ENCODE measurements at regions not wholly inside any gene's neighbourhood (a gene's known extent, or its start where the extent isn't known, plus 50 kb on each side); places are given as distances from the start of the nearest gene placed in this dataset.
"Not testable (repeated sequence)": the region's sequence is repeated elsewhere in the genome, so short reads cannot be mapped to it uniquely, and the experiment has no call there.

- no peak for DNase-seq (ENCODE audit: low read depth)
Observed at GRCh38 chr2:72078773-72079172, 68.9 kb downstream of the CYP26B1 start.

GRCh38 chr2:72077702-72078169 is 69.9 kb downstream of the CYP26B1 start:
- DNase-seq (ENCODE audit: low read depth): no peak

- DNase-seq (ENCODE audit: low read depth): not testable (repeated sequence)
Observed at GRCh38 chr2:72073373-72073772, 74.3 kb downstream of the CYP26B1 start.

GRCh38 chr2:72064197-72064596 is 83.5 kb downstream of the CYP26B1 start:
- DNase-seq (ENCODE audit: low read depth): not testable (repeated sequence)

- DNase-seq (ENCODE audit: low read depth): no peak
Observed at GRCh38 chr2:72062336-72062735, 85.3 kb downstream of the CYP26B1 start.

- no peak for DNase-seq (ENCODE audit: low read depth)
Observed at GRCh38 chr2:72057308-72057707, 90.4 kb downstream of the CYP26B1 start.

- no peak for DNase-seq (ENCODE audit: low read depth)
Observed at GRCh38 chr2:72051971-72052505, 95.6 kb downstream of the CYP26B1 start.

GRCh38 chr2:72051204-72051603 is 96.5 kb downstream of the CYP26B1 start:
- DNase-seq (ENCODE audit: low read depth): no peak

- DNase-seq (ENCODE audit: low read depth): no peak
Observed at GRCh38 chr2:72050734-72051133, 96.9 kb downstream of the CYP26B1 start.

- no peak for DNase-seq (ENCODE audit: low read depth)
Observed at GRCh38 chr2:72048881-72049477, 98.7 kb downstream of the CYP26B1 start.

- DNase-seq (ENCODE audit: low read depth): no peak
Observed at GRCh38 chr2:72043985-72044384, 103.7 kb downstream of the CYP26B1 start.

GRCh38 chr2:72041638-72042111 is 106.0 kb downstream of the CYP26B1 start:
- no peak for DNase-seq (ENCODE audit: low read depth)

GRCh38 chr2:72040629-72041571 is 106.8 kb downstream of the CYP26B1 start:
- DNase-seq (ENCODE audit: low read depth): no peak

GRCh38 chr2:72038524-72038923 is 109.1 kb downstream of the CYP26B1 start:
- no peak for DNase-seq (ENCODE audit: low read depth)

- DNase-seq (ENCODE audit: low read depth): no peak
Observed at GRCh38 chr2:72037261-72037666, 110.4 kb downstream of the CYP26B1 start.

GRCh38 chr2:72036595-72036994 is 111.1 kb downstream of the CYP26B1 start:
- no peak for DNase-seq (ENCODE audit: low read depth)

- DNase-seq (ENCODE audit: low read depth): no peak
Observed at GRCh38 chr2:72036173-72036545, 111.5 kb downstream of the CYP26B1 start.

GRCh38 chr2:72035518-72036172 is 112.0 kb downstream of the CYP26B1 start:
- no peak for DNase-seq (ENCODE audit: low read depth)

GRCh38 chr2:72034353-72035095 is 113.1 kb downstream of the CYP26B1 start:
- DNase-seq (ENCODE audit: low read depth): no peak

GRCh38 chr2:72033636-72034035 is 114.0 kb downstream of the CYP26B1 start:
- DNase-seq (ENCODE audit: low read depth): no peak

- no peak for DNase-seq (ENCODE audit: low read depth)
Observed at GRCh38 chr2:72032481-72033041, 115.1 kb downstream of the CYP26B1 start.
